Mammary epithelial cell (primary cell): ENCODE measurements at regions not wholly inside any gene's neighbourhood (a gene's known extent, or its start where the extent isn't known, plus 50 kb on each side); places are given as distances from the start of the nearest gene placed in this dataset.

Source experiments
- CTCF ChIP-seq, 2 donors: IDR thresholded peaks in 1 of 2; conservative IDR thresholded peaks in 1 of 2; 2 replicates each; pipeline ENCODE4 v1.5.1; 2011 to 2012; ENCODE audit warnings: inconsistent platforms in 2 of 2, low read length in 2 of 2, mild to moderate bottlenecking in 2 of 2, control low read depth in 1 of 2, low read depth in 1 of 2; ENCODE audit not compliant: insufficient read depth in 1 of 2; ENCODE audit errors: extremely low read depth in 1 of 2
- EZH2 ChIP-seq: IDR thresholded peaks from 2 replicates; pipeline ENCODE4 v1.6.1; 2012; ENCODE audit warnings: low read length, inconsistent platforms, borderline replicate concordance

- TF ChIP-seq CTCF (conservative IDR thresholded peaks at IDR 0.05 in 1 of 2, IDR thresholded peaks at IDR 0.05 in 1 of 2; ENCODE audit: extremely low read depth in 1 of 2, insufficient read depth in 1 of 2, low read depth in 1 of 2, low read length in 2 of 2) (no peak), EZH2 (no peak)
Measured at GRCh38 chr2:167430447-167430846, 542.2 kb downstream of the XIRP2 start.
